Upper lobe of left lung (tissue), 6 donors: ENCODE measurements at regions not wholly inside any gene's neighbourhood (a gene's known extent, or its start where the extent isn't known, plus 50 kb on each side); places are given as distances from the start of the nearest gene placed in this dataset.

Source experiments
- ATAC-seq, 2 donors: fragments of 200-7000 bp; cut with Tn5 transposase; one replicate each; pipeline ENCODE4 v1.9.1; 2022; ENCODE audit warnings: mild to moderate bottlenecking in 2 of 2, moderate library complexity in 2 of 2; ENCODE audit not compliant: low FRiP score in 2 of 2
- DNase-seq, 2 donors: peaks; one replicate each; pipeline ENCODE4 v3.0.0-alpha.2; 2019 to 2020
- H3K27ac ChIP-seq, 4 donors: fragments of 200-600 bp; sonication (generic); one replicate each; pipeline ENCODE4 v1.5.1; 2016 to 2019
- H3K27me3 ChIP-seq, 4 donors: fragments of 200-600 bp; sonication (generic); one replicate each; pipeline ENCODE4 v1.5.1; 2017 to 2019
- H3K36me3 ChIP-seq, 4 donors: fragments of 200-600 bp; sonication (generic); one replicate each; pipeline ENCODE4 v1.5.1; 2016 to 2019
- H3K4me1 ChIP-seq, 4 donors: fragments of 200-600 bp; sonication (generic); one replicate each; pipeline ENCODE4 v1.5.1; 2018 to 2019
- H3K4me3 ChIP-seq, 4 donors: fragments of 200-600 bp; sonication (generic); one replicate each; pipeline ENCODE4 v1.5.1; 2017 to 2019; ENCODE audit warnings: mild to moderate bottlenecking in 2 of 4, moderate library complexity in 1 of 4
- H3K9me3 ChIP-seq, 4 donors: fragments of 200-600 bp; sonication (generic); one replicate each; pipeline ENCODE4 v1.5.1; 2018 to 2019
- CTCF ChIP-seq, 6 experiments: fragments of 450-650 bp in 4 of 6; fragments of 200-600 bp in 2 of 6; sonication (generic) in 2 of 6; IDR thresholded peaks; one replicate each; pipeline ENCODE4 v1.5.1; 2016 to 2019; ENCODE audit warnings: antibody characterized with exemption in 6 of 6
- EP300 ChIP-seq, 4 donors: sonication (generic); formaldehyde crosslinking; IDR thresholded peaks; one replicate each; pipeline ENCODE4 v1.5.1; 2017; ENCODE audit warnings: antibody characterized with exemption in 4 of 4, control low read depth in 2 of 4
- POLR2A ChIP-seq, 4 donors: fragments of 450-650 bp; IDR thresholded peaks; one replicate each; pipeline ENCODE4 v1.5.1; 2016 to 2017; ENCODE audit warnings: antibody characterized with exemption in 4 of 4, mild to moderate bottlenecking in 2 of 4
- POLR2AphosphoS5 ChIP-seq, 2 donors: sonication (generic); formaldehyde crosslinking; IDR thresholded peaks; one replicate each; pipeline ENCODE4 v1.5.1; 2017; ENCODE audit warnings: antibody characterized with exemption in 2 of 2
- WGBS, 2 donors: methylation state at CpG; one replicate each; pipeline ENCODE4 v1.1.5; 2017 to 2018; 5-methylcytosine and 5-hydroxymethylcytosine counted together
- donor health status: DM: no; HTN: no; CAD: no; lungs with moderate emphysema.
- donor health status: DM: no; HTN: yes; CAD: no; lungs with severe emphysema.

- no peaks in the 10 kb centered on the region for H3K4me1 ChIP-seq
- no peaks in the 10 kb centered on the region for H3K36me3 ChIP-seq
- no peak overlapping the region for H3K27ac ChIP-seq
- H3K4me3 ChIP-seq, result no peak overlapping the region
- no peaks in the 10 kb centered on the region for H3K9me3 ChIP-seq
- ATAC-seq (no peak), DNase-seq (no peak)
- H3K27me3 ChIP-seq, result no peaks in the 10 kb centered on the region
- WGBS, 2 donors, result 65 to 83% methylated on average over 1 of the region's 1 CpG
- TF ChIP-seq CTCF (IDR thresholded peaks at IDR 0.05) (no peak), POLR2AphosphoS5 (IDR thresholded peaks at IDR 0.05) (no peak), POLR2A (IDR thresholded peaks at IDR 0.05) (no peak), EP300 (IDR thresholded peaks at IDR 0.05) (no peak)
Measured at GRCh38 chr5:26012078-26012477, 1026.3 kb downstream of the CDH9 start.

- DNase-seq (no peak), ATAC-seq (no peak)
- no peaks in the 10 kb centered on the region for H3K27me3 ChIP-seq
- WGBS, 2 donors, result 11 to 30% methylated on average over 6 of the region's 6 CpGs
- H3K27ac ChIP-seq, result no peak overlapping the region
- H3K4me3 ChIP-seq, result no peak overlapping the region
- no peaks in the 10 kb centered on the region for H3K36me3 ChIP-seq
- TF ChIP-seq POLR2AphosphoS5 (IDR thresholded peaks at IDR 0.05) (no peak), CTCF (IDR thresholded peaks at IDR 0.05) (no peak), EP300 (IDR thresholded peaks at IDR 0.05) (no peak), POLR2A (IDR thresholded peaks at IDR 0.05) (no peak)
- no peaks in the 10 kb centered on the region for H3K9me3 ChIP-seq
- no peaks in the 10 kb centered on the region for H3K4me1 ChIP-seq
Measured at GRCh38 chr5:26009742-26010141, 1028.6 kb downstream of the CDH9 start.

GRCh38 chr5:26003966-26004365 is 1034.4 kb downstream of the CDH9 start:
- H3K36me3 ChIP-seq, result no peaks in the 10 kb centered on the region
- WGBS, 2 donors, result 58 to 73% methylated on average over 3 of the region's 3 CpGs
- ATAC-seq, result no peak
- no peaks in the 10 kb centered on the region for H3K9me3 ChIP-seq
- no peak overlapping the region for H3K4me3 ChIP-seq
- H3K27me3 ChIP-seq, result no peaks in the 10 kb centered on the region
- H3K4me1 ChIP-seq, result no peaks in the 10 kb centered on the region
- no peak overlapping the region for H3K27ac ChIP-seq
- no peak for TF ChIP-seq EP300 (IDR thresholded peaks at IDR 0.05)
- no peak for TF ChIP-seq CTCF (IDR thresholded peaks at IDR 0.05)
- no peak for TF ChIP-seq POLR2AphosphoS5 (IDR thresholded peaks at IDR 0.05)
- no peak for TF ChIP-seq POLR2A (IDR thresholded peaks at IDR 0.05)
- DNase-seq, result no peak

GRCh38 chr5:25995209-25995608 is 1043.2 kb downstream of the CDH9 start:
- DNase-seq (no peak), ATAC-seq (no peak)
- no peak for TF ChIP-seq POLR2AphosphoS5 (IDR thresholded peaks at IDR 0.05)
- Histone ChIP-seq H3K4me1 (no peaks in the 10 kb centered on the region), H3K36me3 (no peaks in the 10 kb centered on the region), H3K9me3 (no peaks in the 10 kb centered on the region), H3K4me3 (no peak overlapping the region), H3K27ac (no peak overlapping the region), H3K27me3 (no peaks in the 10 kb centered on the region)
- 80 to 89% methylated on average over 2 of the region's 2 CpGs for WGBS, 2 donors

- TF ChIP-seq POLR2AphosphoS5 (IDR thresholded peaks at IDR 0.05), result no peak
- TF ChIP-seq CTCF (IDR thresholded peaks at IDR 0.05), result no peak
- TF ChIP-seq POLR2A (IDR thresholded peaks at IDR 0.05), result no peak
- TF ChIP-seq EP300 (IDR thresholded peaks at IDR 0.05), result no peak
- WGBS, 2 donors, result 61 to 63% methylated on average over 3 of the region's 3 CpGs
- no peaks in the 10 kb centered on the region for H3K36me3 ChIP-seq
- no peaks in the 10 kb centered on the region for H3K4me1 ChIP-seq
- H3K9me3 ChIP-seq, result no peaks in the 10 kb centered on the region
- H3K27me3 ChIP-seq, result no peaks in the 10 kb centered on the region
- H3K27ac ChIP-seq, result no peak overlapping the region
- H3K4me3 ChIP-seq, result no peak overlapping the region
- DNase-seq (no peak), ATAC-seq (no peak)
Measured at GRCh38 chr5:25993701-25994100, 1044.7 kb downstream of the CDH9 start.
